HG03039 (cell line): ENCODE measurements at regions not wholly inside any gene's neighbourhood (a gene's known extent, or its start where the extent isn't known, plus 50 kb on each side); places are given as distances from the start of the nearest gene placed in this dataset.

ENCODE experiments used
- ATAC-seq: cut with Tn5 transposase; IDR thresholded peaks from one replicate; pipeline ENCODE4 v1.9.1; 2021; ENCODE audit warnings: mild to moderate bottlenecking, moderate library complexity; ENCODE audit not compliant: unreplicated experiment

DNA sequence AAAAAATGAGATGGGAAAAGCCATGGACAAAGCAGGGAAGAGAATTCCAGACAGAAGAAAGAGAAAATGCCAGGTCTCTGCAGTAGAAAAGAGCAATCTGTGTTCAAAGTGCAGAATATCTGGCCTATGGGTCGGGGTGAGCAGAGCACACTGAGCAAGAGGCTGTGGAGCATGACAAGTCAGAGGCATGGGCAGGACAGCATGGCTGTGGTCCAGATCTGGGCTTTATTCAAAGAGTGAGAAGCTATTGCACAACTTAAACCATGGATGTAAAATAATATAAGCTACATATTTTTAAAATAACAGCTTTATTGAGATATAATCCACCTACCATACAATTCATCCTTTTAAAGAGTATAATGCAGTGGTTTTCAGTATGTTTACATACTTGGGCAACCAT lies 133.1 kb upstream of the SPDL1 start:
- ATAC-seq: no peak

DNA sequence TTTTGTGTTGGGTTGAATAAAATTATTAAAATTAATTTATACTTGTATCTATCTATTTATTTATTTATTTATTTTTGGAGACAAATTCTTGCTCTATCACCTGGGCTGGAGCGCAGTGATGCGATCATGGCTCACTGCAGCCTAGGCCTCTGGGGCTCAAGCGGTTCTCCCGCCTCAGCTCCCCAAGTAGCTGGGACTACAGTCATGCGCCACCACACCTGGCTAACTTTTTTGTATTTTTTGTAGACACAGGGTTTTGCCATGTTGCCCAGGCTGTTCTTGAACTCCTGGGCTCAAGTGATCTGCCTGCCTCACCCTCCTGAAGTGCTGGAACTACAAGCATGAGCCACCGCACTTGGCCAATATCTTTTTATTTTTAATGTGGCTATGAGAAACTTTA lies 134.7 kb upstream of the SPDL1 start:
- no peak for ATAC-seq

GRCh38 chr5:169445191-169445590 lies 138.4 kb upstream of the SPDL1 start:
- ATAC-seq: no peak

DNA sequence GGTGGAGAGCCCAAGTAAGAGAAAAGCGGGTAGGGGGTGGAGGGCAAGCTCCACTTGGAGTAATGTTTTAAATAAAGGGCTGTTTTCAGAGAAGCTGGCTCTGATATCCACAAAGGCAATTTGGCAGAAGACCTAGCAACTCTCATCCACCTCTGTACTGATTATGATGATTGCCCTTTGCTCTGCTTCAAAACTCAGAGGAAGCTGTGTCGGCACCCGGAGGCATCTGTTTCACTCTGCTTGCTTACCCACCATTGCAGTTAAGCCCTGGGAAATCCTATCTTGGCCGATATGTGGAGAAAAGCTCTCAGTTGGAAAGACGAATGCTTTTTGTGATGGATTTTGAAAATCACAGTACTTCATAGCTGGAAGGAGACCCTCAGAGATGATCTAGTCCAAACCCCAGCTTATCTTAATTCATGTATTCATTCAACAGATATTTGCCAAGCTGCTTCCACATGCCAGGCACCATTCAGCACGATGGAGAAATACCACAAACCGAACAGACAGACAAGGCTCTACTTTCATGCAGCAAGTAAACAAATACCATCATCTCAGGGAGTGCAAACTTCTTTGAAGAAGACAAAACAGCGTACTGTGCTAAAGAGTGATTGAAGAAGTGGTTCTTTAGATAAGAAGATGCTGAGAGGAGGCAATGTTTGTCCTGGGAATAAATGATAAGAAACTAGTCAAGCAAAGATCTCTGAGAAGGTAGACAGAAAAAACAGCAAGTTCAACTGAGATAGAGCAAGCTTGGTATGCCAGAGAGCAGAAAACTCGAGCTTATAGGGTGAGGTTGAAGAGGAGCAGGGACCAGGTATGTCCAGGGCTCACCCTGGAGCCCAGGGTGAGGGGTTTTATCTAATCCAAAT lies 140.4 kb upstream of the SPDL1 start:
- no peak for ATAC-seq

DNA sequence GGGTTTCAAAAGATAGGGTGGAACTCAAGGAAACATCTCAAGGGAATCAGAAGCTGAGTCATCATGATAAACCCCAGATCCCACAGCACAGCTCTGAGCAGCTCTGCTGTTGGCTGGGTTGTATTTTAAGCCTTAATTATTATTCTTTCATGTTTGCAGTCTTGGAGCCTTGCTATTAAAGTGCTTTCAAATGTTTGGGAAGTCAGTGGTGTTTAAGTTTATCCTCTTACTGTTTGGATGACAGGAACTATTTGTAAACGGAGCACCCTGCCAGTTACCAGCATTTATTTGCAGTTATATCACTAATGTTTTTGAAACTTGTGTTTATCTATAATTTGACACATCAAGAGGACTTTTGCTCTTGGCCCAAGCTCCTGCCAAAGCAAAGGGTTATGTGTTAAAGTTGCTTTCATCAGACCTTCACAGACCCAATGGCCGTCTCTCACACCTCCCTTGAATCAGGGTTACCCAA lies 141.1 kb upstream of the SPDL1 start:
- ATAC-seq: no peak

DNA sequence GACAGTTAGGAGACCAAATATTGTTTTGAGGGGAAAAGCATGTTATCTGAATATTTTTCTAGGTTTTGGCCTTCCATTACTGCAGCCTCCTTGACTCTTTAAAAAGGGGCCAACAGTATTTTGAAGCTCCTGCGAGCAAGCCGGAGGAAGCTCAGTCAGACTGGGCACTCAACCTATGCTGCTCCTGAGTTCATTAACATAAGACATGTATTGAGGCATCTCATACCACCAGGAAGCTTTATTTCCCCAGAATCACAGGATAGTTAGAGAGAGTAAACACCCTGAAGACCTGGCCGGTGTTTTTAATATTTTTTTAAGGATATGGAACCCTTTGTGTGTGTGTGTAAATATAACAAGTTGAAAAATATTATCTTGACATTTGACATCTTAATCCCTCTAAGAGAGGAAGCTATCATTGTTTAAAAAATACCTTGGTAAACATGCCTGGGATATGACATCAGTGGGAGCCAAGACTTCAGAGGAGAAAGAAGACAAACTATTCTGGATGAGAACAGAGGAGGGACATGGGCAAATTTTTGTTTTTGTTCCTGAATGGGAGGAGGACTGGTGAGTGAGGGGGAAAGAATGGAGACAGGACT lies 139.3 kb upstream of the SLIT3 start:
- no peak for ATAC-seq

DNA sequence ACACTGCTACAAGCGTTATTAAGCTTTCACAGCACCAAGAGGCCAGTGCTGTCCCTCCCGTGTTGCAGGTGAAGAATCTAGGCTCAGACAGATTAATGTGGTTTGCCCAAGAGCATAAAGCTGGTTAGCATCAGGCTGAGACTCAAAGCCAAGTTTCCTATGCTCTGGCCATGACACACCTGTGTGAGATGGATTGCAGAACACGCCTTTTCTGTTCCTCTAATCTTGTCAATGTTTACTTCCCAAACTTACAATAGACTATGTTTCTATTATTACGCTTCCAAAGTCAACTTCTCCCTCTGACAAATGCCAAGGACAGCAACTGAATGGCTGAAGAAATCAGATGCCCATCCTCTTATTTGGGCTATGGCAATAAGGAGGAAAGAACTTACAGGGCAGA lies 138.4 kb upstream of the SLIT3 start:
- ATAC-seq: no peak

DNA sequence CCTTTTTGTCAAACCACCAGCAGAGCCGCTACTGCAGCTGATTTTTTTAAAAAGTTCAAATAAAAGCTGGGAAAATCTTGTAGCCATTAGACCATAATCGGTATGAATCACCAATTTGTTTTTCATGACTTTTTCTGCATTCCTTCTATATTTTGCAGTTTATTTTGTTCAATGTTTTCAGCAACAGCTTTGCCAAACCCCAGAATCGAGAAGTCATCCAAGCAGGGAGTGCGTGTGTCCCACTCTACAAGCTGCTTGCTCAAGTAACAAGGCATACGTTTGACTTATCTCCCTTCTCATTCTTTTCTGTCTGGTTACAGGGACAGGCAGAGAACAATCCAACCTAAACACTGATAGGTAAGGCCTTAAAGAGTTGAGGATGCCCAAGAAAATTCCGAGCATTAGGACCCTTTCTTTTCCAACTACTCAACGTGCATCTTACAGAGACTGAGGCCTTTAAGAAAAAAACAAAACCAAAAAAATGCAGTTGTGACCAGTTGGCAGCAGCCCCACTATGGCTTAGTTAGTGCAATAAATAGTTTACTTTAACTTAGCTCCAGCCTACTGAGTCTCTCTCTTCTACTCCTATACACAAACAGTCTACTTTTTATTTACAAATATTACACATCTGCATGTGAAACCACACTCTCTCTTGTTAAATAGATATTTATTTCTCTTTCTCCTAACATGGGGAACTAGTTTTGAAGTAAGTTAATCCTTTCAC lies 134.7 kb upstream of the SLIT3 start:
- no peak for ATAC-seq

DNA sequence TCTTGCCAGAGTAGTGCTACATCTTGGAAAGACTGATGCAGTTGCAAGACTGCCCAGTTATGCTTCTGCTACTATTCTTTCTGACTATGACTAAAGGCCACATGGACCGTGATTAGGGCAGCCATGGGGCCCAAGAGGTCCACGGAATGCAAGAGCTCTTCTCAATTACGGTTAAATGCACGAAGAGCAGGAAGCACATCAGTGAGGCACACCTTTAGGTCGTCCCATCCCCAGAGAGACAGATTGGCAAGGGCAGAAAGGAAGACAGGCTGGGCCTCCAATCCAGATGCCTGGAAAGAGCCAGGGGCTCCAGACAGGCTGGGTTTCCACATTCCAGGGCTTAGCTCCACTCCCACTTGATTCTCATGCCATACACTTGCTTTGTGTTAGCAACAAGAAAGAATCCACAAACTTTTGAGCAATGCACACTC lies 132.3 kb upstream of the SLIT3 start:
- ATAC-seq: no peak

- no peak for ATAC-seq
Measured at GRCh38 chr5:169431386-169431785, 130.4 kb upstream of the SLIT3 start.

DNA sequence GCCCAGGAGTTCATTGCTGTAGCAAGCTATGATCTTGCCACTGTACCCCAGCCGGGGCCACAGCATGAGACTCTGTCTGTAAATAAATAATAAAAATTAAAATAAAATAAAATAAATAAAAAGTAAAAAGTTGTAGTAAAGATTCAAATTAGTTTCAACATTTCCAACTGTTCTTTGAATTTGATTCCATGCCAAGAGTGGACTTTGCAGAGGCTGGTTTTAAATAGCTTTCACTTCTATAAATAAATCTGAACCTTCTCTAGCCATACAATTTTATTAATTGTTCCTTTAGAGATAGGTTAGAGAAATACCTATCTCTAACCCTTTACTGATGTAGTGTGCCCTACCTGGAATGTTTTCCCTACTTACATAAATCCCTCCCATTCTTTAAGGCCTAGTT lies 129.7 kb upstream of the SLIT3 start:
- no peak for ATAC-seq

- no peak for ATAC-seq
Measured at GRCh38 chr5:169429044-169429443, 128.1 kb upstream of the SLIT3 start.

DNA sequence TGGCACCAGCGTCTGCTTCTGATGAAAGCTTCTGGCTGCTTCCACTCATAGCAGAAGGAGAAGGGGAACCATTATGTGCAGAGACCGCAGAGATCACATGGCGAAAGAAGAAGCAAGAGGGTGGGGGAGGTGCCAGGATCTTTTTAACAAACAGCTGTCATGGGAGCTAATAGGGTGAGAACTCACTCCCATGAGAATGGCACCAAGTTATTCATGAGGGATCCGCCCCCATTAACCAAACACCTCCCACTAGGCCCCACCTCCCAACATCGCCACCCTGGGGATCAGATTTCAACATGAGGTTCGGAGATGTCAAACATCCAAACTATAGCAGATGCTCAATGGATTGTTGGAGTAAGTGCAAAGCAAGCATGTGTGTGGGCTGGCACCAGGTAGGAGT lies 125.8 kb upstream of the SLIT3 start:
- no peak for ATAC-seq

- ATAC-seq: no peak
Measured at GRCh38 chr5:169424670-169425378, 123.9 kb upstream of the SLIT3 start.

DNA sequence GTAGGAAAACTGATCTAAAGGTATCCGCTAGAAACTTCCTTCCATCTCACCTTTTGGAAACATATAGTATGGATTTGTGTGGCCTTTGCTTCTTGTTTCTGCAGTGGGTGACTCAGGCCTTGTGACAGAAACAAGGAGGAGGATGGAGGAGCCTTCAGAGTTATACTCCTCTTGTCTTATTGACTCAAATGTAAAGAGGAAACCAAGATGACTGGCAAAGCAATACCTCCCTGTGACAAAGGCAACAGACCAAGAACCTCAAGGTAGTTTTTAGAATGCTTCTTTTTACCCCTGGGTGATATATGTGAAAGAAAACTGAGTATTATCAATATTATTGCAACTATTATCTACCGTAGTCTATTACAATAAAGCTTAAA lies 123.3 kb upstream of the SLIT3 start:
- ATAC-seq: no peak

DNA sequence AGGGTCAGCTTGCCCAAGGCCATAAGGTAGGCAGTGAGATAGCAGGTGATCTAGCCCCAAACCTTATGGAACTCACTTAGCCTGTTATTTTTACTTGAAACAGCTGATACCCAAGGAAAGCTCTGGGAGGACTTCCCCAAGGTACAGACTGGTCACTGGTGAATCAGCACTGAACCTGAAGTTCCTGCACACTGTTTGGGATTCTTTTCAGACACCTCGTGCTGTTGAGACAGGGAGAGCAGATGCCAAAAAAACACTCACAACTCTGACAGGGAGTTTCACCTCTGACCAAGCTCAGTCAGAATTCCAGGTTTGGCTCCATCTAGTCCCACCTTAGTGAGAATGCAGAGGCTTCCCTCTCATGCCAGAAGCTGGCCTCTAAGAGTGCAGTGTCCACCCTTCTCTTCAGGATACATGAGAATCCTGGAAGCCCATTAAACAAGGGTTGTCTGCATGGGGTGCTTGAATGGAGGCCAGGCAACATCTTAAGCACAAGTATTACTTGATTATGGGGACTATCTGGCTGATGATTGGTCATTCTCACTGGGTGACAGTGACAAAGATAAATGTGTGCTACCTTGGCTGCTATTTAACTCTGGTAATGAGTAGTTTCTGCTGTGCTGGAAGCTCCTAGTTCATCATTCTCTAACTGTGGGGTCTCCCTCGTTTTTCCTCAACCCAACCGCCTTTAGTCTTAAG lies 122.8 kb upstream of the SLIT3 start:
- no peak for ATAC-seq

GRCh38 chr5:169422087-169422486 lies 121.1 kb upstream of the SLIT3 start:
- ATAC-seq: no peak

DNA sequence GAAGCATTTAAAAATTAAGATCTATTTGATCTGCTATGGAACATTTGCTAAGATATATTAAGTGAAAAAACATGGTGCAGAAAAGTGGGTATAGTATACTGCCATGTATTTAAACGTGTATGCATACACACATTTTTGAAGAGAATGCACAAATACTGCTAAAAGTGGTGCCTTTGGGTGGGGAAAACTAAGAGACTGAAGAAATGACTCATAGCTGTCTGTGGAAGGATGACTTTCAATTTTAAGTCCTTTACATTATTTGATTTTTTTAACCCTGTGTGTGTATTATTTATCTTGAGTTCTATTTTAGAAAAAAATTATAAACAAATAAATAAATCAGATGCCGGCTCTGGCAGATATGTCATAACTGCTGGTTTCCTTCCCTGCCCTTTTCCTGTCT lies 120.7 kb upstream of the SLIT3 start:
- ATAC-seq: no peak

DNA sequence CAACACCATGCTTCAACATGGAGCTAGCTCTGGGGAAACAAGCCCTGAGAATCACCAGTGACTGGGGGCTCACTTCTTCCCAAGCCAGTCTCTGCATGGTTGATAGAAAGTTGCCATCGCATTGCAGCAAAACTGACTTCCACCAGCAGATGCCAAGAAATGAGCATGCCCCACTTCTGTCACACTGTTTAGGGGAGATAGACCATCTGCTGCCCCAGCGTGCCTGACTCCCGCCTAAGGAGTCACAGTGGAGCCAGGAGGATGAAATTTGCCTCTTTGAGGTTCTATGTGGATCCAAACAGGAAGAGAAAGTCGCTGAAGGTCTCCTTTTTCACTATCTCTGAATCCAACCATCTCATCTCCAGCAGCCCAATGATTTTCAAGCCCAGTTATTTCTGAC lies 116.7 kb upstream of the SLIT3 start:
- ATAC-seq: no peak

DNA sequence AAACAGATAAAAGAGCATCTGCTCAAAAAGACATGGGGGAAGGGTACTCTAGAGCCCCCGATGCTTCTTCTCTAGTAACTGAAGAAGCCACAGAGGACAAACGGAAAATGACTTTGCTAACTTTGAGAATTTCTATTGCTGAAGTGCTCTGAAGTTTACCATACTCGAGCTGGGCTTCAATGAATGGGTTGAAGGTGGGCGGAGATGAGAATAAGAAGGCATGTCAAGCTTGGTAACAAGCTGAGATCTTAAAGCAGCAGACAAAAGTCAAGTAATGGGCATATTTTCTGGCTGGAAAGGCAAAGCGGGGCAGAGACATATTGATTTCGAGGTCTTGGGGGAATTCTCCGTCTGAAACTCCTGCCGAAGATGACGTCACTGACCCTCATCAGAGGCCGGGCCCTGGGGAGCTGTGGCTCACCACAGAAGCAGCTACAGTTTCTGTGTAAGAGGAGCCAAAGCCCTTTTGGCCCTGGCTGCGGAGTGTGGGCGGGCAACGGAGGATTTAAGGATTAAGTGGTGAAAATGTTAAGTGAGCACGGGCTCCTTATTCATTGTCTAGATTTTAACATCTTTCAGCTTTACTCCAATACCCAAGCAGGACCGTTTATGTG lies 115.8 kb upstream of the SLIT3 start:
- peak; percentile 90 for ATAC-seq
